ENCODE measurements at regions not wholly inside any gene's neighbourhood (a gene's known extent, or its start where the extent isn't known, plus 50 kb on each side); places are given as distances from the start of the nearest gene placed in this dataset.

DNA sequence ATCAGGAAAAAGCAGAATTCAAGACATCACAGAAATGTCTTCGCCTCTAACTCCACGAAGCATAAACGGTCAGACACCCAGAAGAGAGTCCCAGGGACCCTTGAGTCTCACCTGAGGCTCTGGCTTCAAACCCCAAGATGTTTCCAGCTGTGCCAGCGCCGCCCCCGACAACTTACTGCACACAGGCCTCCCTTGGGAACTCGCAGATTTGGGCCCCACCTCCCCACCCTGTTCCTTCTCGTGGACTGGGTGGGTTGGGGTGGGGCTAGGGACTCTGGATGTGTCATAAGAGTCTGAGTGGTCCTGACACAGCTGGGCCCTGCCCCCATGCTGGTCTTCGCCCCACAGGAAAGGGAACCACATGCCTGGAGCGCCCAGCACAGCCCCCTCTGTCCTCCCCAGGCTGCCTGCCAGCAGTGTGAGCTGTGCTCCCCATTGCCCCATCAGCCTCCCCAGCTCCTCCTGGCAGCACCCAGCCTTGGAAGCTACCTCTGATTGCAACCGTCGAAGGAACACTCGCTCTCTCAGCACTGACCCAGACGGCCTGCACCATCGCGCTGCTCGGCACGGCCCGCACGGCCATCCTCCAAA is 147.5 kb downstream of the CRYBB2 start:
- DNase-seq (ENCODE audit: low read depth), result no peak

DNA sequence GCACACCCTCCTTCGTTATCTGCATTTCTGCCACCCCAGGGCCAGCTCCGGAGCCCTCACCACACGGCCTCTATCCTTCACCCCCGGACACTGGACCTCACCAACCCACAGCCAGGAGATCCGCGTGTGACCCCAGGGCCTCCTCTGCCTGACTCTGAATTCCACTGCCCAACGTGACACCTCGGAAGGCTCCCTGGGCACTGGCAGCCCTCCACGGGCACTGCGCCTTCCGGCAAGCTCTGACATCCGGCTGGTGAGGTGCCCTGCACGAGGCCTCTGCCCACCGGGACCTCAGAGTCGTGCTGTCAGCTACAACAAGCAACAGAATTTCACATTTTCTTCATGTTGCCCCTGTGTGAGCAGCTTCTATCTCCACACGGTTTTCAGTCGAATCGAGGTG is 148.3 kb downstream of the CRYBB2 start:
- DNase-seq (ENCODE audit: low read depth), result no peak

DNA sequence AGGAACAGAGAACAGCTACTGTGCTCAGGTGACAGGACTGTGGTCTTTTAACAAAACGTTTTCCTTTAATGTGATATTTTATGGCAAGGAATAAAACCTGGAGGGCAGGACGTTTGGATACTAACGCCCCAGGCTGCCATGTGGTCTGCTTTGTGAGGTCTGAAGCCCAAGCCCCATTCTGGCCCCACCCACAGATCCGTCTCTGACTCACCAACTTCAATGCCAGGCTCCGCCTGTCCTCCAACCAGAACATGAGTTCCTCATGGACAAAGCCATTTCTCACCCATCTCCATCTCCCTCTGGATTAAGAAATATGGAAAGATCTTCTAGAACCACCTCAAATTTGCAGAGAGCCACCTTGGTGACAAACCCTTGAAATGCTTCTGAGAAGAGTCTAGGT is 148.8 kb downstream of the CRYBB2 start:
- DNase-seq (ENCODE audit: low read depth), result no peak

GRCh38 chr22:25369041-25369440 is 149.6 kb downstream of the CRYBB2 start:
- DNase-seq (ENCODE audit: low read depth), result no peak

GRCh38 chr22:25370322-25370721 is 150.9 kb downstream of the CRYBB2 start:
- no peak for DNase-seq (ENCODE audit: low read depth)

GRCh38 chr22:25372000-25372595 is 152.7 kb downstream of the CRYBB2 start:
- no peak for DNase-seq (ENCODE audit: low read depth)

- no peak for DNase-seq (ENCODE audit: low read depth)
Measured at GRCh38 chr22:25373961-25374360, 154.5 kb downstream of the CRYBB2 start.

DNA sequence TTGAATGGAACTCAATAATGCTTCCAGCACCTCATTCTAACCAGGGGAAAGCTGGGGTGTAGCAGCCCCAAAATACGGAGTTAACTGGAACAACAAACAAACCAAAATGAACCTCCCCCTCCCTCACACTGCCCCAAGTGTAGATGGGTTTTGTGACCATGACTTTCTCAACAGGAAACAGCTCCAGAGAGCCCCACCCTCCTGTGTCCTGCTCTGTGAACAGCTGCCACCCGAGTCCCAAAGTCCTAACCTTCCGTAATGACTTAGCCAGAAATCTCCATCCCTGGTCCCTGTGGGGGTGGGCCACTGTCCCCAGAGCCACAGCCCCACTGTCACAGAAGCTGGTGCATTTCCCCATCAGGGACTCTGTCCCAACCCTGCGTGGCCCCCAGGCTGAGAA is 155.4 kb downstream of the CRYBB2 start:
- no peak for DNase-seq (ENCODE audit: low read depth)

GRCh38 chr22:25375683-25376082 is 156.2 kb downstream of the CRYBB2 start:
- no peak for DNase-seq (ENCODE audit: low read depth)

- DNase-seq (ENCODE audit: low read depth), result no peak
Measured at GRCh38 chr22:25377699-25378098, 158.3 kb downstream of the CRYBB2 start.

- DNase-seq (ENCODE audit: low read depth), result no peak
Measured at GRCh38 chr22:25380122-25380747, 160.8 kb downstream of the CRYBB2 start.

- no peak for DNase-seq (ENCODE audit: low read depth)
Measured at GRCh38 chr22:25382762-25383161, 163.3 kb downstream of the CRYBB2 start.

DNA sequence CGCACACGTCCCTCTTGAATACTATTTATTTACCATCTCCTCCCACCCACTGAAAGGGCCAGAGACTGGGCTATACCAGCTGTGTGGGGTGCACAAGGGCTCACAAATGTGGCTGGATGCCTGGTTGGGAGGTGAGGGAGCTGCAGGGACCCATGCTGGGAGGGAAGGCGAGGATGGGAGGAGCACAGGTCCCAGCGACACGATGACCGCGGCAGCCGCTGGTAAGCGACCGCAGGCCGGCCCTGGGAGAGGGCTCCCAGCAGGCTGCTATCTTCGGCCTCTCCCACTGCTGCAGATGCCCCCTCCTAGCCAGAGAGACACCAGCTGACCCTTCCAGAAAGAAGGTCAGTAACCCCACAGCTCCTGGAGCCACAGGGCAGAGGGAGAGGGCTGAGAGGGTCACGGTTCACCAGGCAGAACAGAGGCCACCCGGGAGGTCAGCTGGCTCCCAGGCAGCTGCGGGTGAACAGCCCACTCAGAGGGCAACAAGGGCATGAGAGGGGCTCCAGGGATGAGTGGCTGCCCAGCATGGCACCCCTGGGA is 163.9 kb downstream of the CRYBB2 start:
- DNase-seq (ENCODE audit: low read depth), result no peak

- no peak for DNase-seq (ENCODE audit: low read depth)
Measured at GRCh38 chr22:25383892-25384291, 164.5 kb downstream of the CRYBB2 start.

GRCh38 chr22:25386538-25386884 is 167.1 kb downstream of the CRYBB2 start:
- DNase-seq (ENCODE audit: low read depth), result no peak

- no peak for DNase-seq (ENCODE audit: low read depth)
Measured at GRCh38 chr22:25388415-25388814, 169.0 kb downstream of the CRYBB2 start.

DNA sequence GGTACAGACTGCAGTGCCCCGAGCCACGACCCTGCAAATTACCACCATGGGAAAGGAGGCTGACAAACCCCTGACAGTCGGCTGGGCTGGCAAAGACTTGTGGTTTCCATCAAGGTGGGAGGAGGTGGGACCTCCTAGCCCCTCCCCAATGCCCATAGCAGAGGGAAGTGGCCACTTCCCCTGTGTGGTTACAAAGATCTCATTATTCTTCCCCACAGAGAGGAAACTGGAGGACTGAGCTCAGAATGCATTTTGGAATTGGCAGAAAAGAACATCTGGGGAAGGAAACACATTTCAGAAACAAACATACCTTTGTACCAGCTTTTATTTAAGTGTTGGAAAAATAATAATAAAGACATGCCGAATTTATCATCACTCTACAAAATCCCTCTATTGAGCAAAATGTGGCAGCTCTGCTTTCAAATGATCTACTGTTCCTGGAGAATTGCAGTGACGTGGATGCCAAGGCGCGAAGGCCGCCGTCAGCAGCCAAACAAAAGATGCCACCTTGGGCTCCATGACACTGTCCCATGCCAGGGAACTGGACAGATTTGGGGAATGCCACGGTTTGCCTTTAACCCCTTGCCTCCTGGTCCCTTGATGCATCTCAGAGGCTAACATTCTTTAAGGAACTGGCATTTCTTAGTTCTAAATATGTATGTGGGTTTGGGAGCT is 169.6 kb downstream of the CRYBB2 start:
- no peak for DNase-seq (ENCODE audit: low read depth)

GRCh38 chr22:25389541-25389919 is 170.1 kb downstream of the CRYBB2 start:
- no peak for DNase-seq (ENCODE audit: low read depth)

- DNase-seq (ENCODE audit: low read depth), result no peak
Measured at GRCh38 chr22:25390297-25391240, 171.1 kb downstream of the CRYBB2 start.

DNA sequence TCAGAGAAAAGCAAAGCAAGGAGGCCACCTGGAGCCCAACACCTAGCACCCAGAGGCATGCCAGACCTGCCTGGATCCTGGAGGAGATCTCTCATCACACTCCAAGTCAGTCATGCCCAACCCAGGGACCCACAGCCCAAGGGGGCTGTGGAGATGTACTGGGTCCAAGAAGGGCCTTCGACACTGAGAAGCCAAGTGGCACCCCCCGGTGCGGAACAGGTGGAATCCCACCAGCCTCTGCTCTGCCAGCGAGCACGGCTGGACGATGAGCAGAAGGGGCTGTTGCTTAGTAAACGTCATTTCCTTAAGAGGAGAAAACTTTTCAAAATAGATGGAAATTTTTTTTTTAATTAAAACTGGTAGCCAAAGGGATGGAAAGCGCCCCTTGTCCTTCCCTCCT is 171.9 kb upstream of the GRK3 start:
- no peak for DNase-seq (ENCODE audit: low read depth)

- DNase-seq (ENCODE audit: low read depth), result no peak
Measured at GRCh38 chr22:25393121-25393805, 171.2 kb upstream of the GRK3 start.

Data from stimulated activated CD4-positive, alpha-beta T cell treated with anti-CD3 and anti-CD28 coated beads, Interleukin-2, amount 100 ng/mL, for 4 hours (primary cell).